GM12878 (cell line): ENCODE measurements at regions not wholly inside any gene's neighbourhood (a gene's known extent, or its start where the extent isn't known, plus 50 kb on each side); places are given as distances from the start of the nearest gene placed in this dataset.
"Not testable (repeated sequence)": the region's sequence is repeated elsewhere in the genome, so short reads cannot be mapped to it uniquely, and the experiment has no call there.

Experiments
- ATAC-seq: fragments of 200-7000 bp; cut with Tn5 transposase; 3 replicates; pipeline ENCODE4 v1.9.1; 2020; ENCODE audit warnings: mild to moderate bottlenecking, moderate library complexity
- BruUV-seq: library from RNA; stranded (reverse); fragments of 400-500 nt; replicated peaks from 2 replicates; lab custom pipeline; 2021; lab: Mats Ljungman, UMichigan
- CTCF ChIA-PET: fragments of 300-600 bp; sonication (Branson Sonifier 250); formaldehyde crosslinking; extraction: SDS; loops from one replicate; lab custom pipeline; 2021; ENCODE audit warnings: inconsistent platforms; lab: Yijun Ruan, JAX
- POLR2A ChIA-PET: fragments of 350-600 bp; formaldehyde crosslinking; extraction: SDS; loops from one replicate; lab custom pipeline; 2021; ENCODE audit warnings: inconsistent platforms; lab: Charles Lee
- RAD21 ChIA-PET: fragments of 300-600 bp; sonication (Branson Sonifier 250); formaldehyde crosslinking; loops from one replicate; lab custom pipeline; 2023; ENCODE audit warnings: antibody characterized with exemption; ENCODE audit not compliant: unreplicated experiment; lab: Charles Lee
- SMC1A ChIA-PET: fragments of 300-600 bp; sonication (Branson Sonifier 250); formaldehyde crosslinking; loops from one replicate; lab custom pipeline; 2023; ENCODE audit not compliant: unreplicated experiment, uncharacterized antibody; lab: Charles Lee
- DNase-seq: peaks from one replicate; pipeline ENCODE4 v3.0.0-alpha.2; 2011; ENCODE audit warnings: low read depth, low spot score
- FAIRE-seq: peaks from 3 replicates; lab custom pipeline; 2011; peaks lifted over from hg19 to GRCh38; lab: Jason Lieb, UNC
- H2AFZ ChIP-seq: 2 replicates; pipeline ENCODE4 v1.6.0; 2011; ENCODE audit warnings: low read depth, low read length, control low read depth; ENCODE audit not compliant: control insufficient read depth
- H3K27ac ChIP-seq: 2 replicates; pipeline ENCODE4 v1.5.1; 2011; ENCODE audit warnings: control low read depth; ENCODE audit not compliant: control insufficient read depth, insufficient read depth
- H3K27me3 ChIP-seq, 2 experiments: replicated peaks in 1 of 2; 2 replicates each; pipeline versions ENCODE4 v1.6.0 to v1.6.1; 2011; ENCODE audit warnings: low read length in 1 of 2; ENCODE audit not compliant: control insufficient read depth in 2 of 2, insufficient read depth in 2 of 2
- H3K36me3 ChIP-seq, 2 experiments: 2 replicates each; pipeline ENCODE4 v1.5.1; 2011; ENCODE audit warnings: low read length in 1 of 2; ENCODE audit not compliant: control insufficient read depth in 2 of 2, insufficient read depth in 2 of 2
- H3K4me1 ChIP-seq: 2 replicates; pipeline ENCODE4 v1.6.1; 2011; ENCODE audit warnings: mild to moderate bottlenecking, low read length, moderate library complexity, mixed read lengths; ENCODE audit not compliant: control insufficient read depth, insufficient read depth
- H3K4me2 ChIP-seq: 2 replicates; pipeline ENCODE4 v1.6.0; 2011; ENCODE audit warnings: control low read depth; ENCODE audit not compliant: control insufficient read depth, insufficient read depth
- H3K4me3 ChIP-seq: fragments of 200-600 bp; sonication (generic); 2 replicates; pipeline ENCODE4 v1.5.1; 2016
- H3K79me2 ChIP-seq: 2 replicates; pipeline ENCODE4 v1.6.0; 2011; ENCODE audit warnings: low read length; ENCODE audit not compliant: control insufficient read depth, insufficient read depth
- H3K9ac ChIP-seq: 2 replicates; pipeline ENCODE4 v1.8.0; 2011; ENCODE audit warnings: low read length, control low read depth, mixed read lengths; ENCODE audit not compliant: control insufficient read depth, insufficient read depth
- H3K9me3 ChIP-seq: replicated peaks from 3 replicates; pipeline ENCODE4 v1.5.1; 2011; ENCODE audit warnings: mild to moderate bottlenecking, low read length; ENCODE audit not compliant: control insufficient read depth, insufficient read depth
- H4K20me1 ChIP-seq: 2 replicates; pipeline ENCODE4 v1.6.0; 2011; ENCODE audit not compliant: control insufficient read depth, insufficient read depth
- CTCF ChIP-seq, 3 experiments: IDR thresholded peaks in 2 of 3; conservative IDR thresholded peaks in 1 of 3; 2 replicates each; pipeline ENCODE4 v1.5.1; 2011; ENCODE audit warnings: low read depth in 3 of 3, low read length in 3 of 3, mild to moderate bottlenecking in 3 of 3, control low read depth in 2 of 3, moderate library complexity in 2 of 3, inconsistent platforms in 1 of 3, mixed read lengths in 1 of 3; ENCODE audit not compliant: control insufficient read depth in 2 of 3, insufficient read depth in 1 of 3; ENCODE audit errors: extremely low read depth in 1 of 3
- PRDM15 ChIP-seq: fragments of 450-650 bp; formaldehyde crosslinking; IDR thresholded peaks from 2 replicates; pipeline ENCODE4 v1.4.0; 2020; ENCODE audit warnings: mild to moderate bottlenecking, moderate library complexity
- WGBS: methylation state at CpG from one replicate; pipeline ENCODE4 v1.1.6; 2016; ENCODE audit warnings: low lambda C conversion rate; ENCODE audit not compliant: insufficient replicate concordance, insufficient coverage; ENCODE audit errors: missing lambda C conversion rate; 5-methylcytosine and 5-hydroxymethylcytosine counted together
- in situ Hi-C: fragments of 300-500 bp; cut with MboI; formaldehyde crosslinking; loops from 9 replicates; pipeline ENCODE4 v1.14.3; 2018; ENCODE audit warnings: mixed read lengths
- intact Hi-C: fragments of 100-400 bp; cut with micrococcal nuclease; formaldehyde crosslinking; loops from one replicate; pipeline ENCODE4 v1.14.2; 2022; ENCODE audit not compliant: unreplicated experiment

- no peak overlapping the region for H2AFZ ChIP-seq
- in situ Hi-C loops (loop anchor here (10.0 to 25.0 kb wide), 2 partner anchors 205 to 1282 kb away; partner anchors contain the start of gene ZPBP), intact Hi-C loops (loop anchor here (5.0 kb wide), 1 partner anchor 1277 kb away; the partner anchor contains the start of gene ZPBP)
- WGBS: 2% methylated on average over 3 of the region's 3 CpGs
- RAD21 ChIA-PET: interaction anchor here (3.0 kb wide), 1 partner anchor 207 kb away, joined by 11 read pairs; no protein-coding TSS in a partner anchor
- CTCF ChIA-PET: interaction anchor here (0.6 to 3.7 kb wide), 6 partner anchors 9 to 316 kb away, joined by 3 to 31 read pairs (median 3); no protein-coding TSS in a partner anchor
- no peaks in the 10 kb centered on the region for H3K9me3 ChIP-seq
- H3K4me3 ChIP-seq: no peak overlapping the region
- no peak overlapping the region for H3K9ac ChIP-seq
- H3K27ac ChIP-seq: no peak overlapping the region
- BruUV-seq: no TSS peak
- FAIRE-seq: no peak
- no peak for TF ChIP-seq PRDM15 (CRISPR knock-in tag)
- TF ChIP-seq CTCF (IDR thresholded peaks at IDR 0.05 in 2 of 3, conservative IDR thresholded peaks at IDR 0.05 in 1 of 3; ENCODE audit: control insufficient read depth in 2 of 3, extremely low read depth in 1 of 3, insufficient read depth in 1 of 3, low read depth in 3 of 3, low read length in 3 of 3): peak in 2 of 3 experiments; percentile 21 to 37; a peak in 2 of 6 replicates
- TF ChIP-seq, all 136 proteins: peak for 1
- ATAC-seq (peak; percentile 75), DNase-seq (no peak)
- Histone ChIP-seq H3K36me3 (no peaks in the 10 kb centered on the region), H3K27me3 (no peaks in the 10 kb centered on the region), H3K4me2 (no peak overlapping the region), H3K79me2 (no peaks in the 10 kb centered on the region), H4K20me1 (no peaks in the 10 kb centered on the region), H3K4me1 (no peaks in the 10 kb centered on the region)
- ChIA-PET POLR2A (no interaction called here), SMC1A (interaction anchor here (2.7 kb wide), 1 partner anchor 207 kb away, joined by 11 read pairs; no protein-coding TSS in a partner anchor)
Observed at GRCh38 chr7:51369746-51370145, 53.1 kb upstream of the COBL start.

- H3K4me3 ChIP-seq, BruUV-seq, H3K4me2 ChIP-seq, H4K20me1 ChIP-seq, ATAC-seq, DNase-seq, H2AFZ ChIP-seq, H3K9me3 ChIP-seq, H3K27me3 ChIP-seq, H3K79me2 ChIP-seq, POLR2A ChIA-PET, H3K4me1 ChIP-seq, H3K36me3 ChIP-seq, FAIRE-seq, H3K9ac ChIP-seq, H3K27ac ChIP-seq: not testable (repeated sequence)
- intact Hi-C loops: loop anchor here (5.0 kb wide), 1 partner anchor 1277 kb away; the partner anchor contains the start of gene ZPBP
- SMC1A ChIA-PET: interaction anchor here (2.7 kb wide), 1 partner anchor 206 kb away, joined by 11 read pairs; no protein-coding TSS in a partner anchor
- CTCF ChIA-PET: interaction anchor here (0.6 to 3.7 kb wide), 5 partner anchors 18 to 316 kb away, joined by 3 to 31 read pairs (median 3); no protein-coding TSS in a partner anchor
- RAD21 ChIA-PET: interaction anchor here (1.0 to 3.0 kb wide), 2 partner anchors 207 to 1277 kb away, joined by 4 to 11 read pairs; partner anchors contain the start of gene ZPBP
- in situ Hi-C loops: loop anchor here (10.0 to 25.0 kb wide), 2 partner anchors 204 to 1282 kb away; partner anchors contain the start of gene ZPBP
- 3% methylated on average over 3 of the region's 3 CpGs for WGBS
Observed at GRCh38 chr7:51369228-51369627, 52.6 kb upstream of the COBL start.
